ENCODE measurements at regions not wholly inside any gene's neighbourhood (a gene's known extent, or its start where the extent isn't known, plus 50 kb on each side); places are given as distances from the start of the nearest gene placed in this dataset.
"Not testable (repeated sequence)": the region's sequence is repeated elsewhere in the genome, so short reads cannot be mapped to it uniquely, and the experiment has no call there.

GRCh38 chr1:240722788-240723187 is 110.8 kb upstream of the GREM2 start:
- no peak for DNase-seq

GRCh38 chr1:240720976-240721375 is 109.0 kb upstream of the GREM2 start:
- DNase-seq: no peak

- no peak for DNase-seq
Measured at GRCh38 chr1:240719953-240720700, 108.2 kb upstream of the GREM2 start.

GRCh38 chr1:240716538-240716937 is 104.6 kb upstream of the GREM2 start:
- DNase-seq: not testable (repeated sequence)

GRCh38 chr1:240714568-240715292 is 102.8 kb upstream of the GREM2 start:
- DNase-seq: no peak

GRCh38 chr1:240712014-240712731 is 100.2 kb upstream of the GREM2 start:
- DNase-seq: no peak

- DNase-seq: no peak
Measured at GRCh38 chr1:240711020-240711419, 99.1 kb upstream of the GREM2 start.

GRCh38 chr1:240709676-240710075 is 97.7 kb upstream of the GREM2 start:
- DNase-seq: no peak

- no peak for DNase-seq
Measured at GRCh38 chr1:240706150-240706935, 94.4 kb upstream of the GREM2 start.

- DNase-seq: no peak
Measured at GRCh38 chr1:240705579-240705978, 93.6 kb upstream of the GREM2 start.

- DNase-seq: no peak
Measured at GRCh38 chr1:240701412-240701811, 89.5 kb upstream of the GREM2 start.

GRCh38 chr1:240695416-240695815 is 83.5 kb upstream of the GREM2 start:
- DNase-seq: no peak

- no peak for DNase-seq
Measured at GRCh38 chr1:240693844-240694243, 81.9 kb upstream of the GREM2 start.

GRCh38 chr1:240693036-240693435 is 81.1 kb upstream of the GREM2 start:
- no peak for DNase-seq

GRCh38 chr1:240691909-240692705 is 80.2 kb upstream of the GREM2 start:
- peak; percentile 1 to 4 for DNase-seq

- no peak for DNase-seq
Measured at GRCh38 chr1:240691501-240691900, 79.5 kb upstream of the GREM2 start.

- DNase-seq: no peak
Measured at GRCh38 chr1:240687820-240688219, 75.9 kb upstream of the GREM2 start.

- no peak for DNase-seq
Measured at GRCh38 chr1:240683576-240683975, 71.6 kb upstream of the GREM2 start.

- no peak for DNase-seq
Measured at GRCh38 chr1:240682859-240683242, 70.9 kb upstream of the GREM2 start.

GRCh38 chr1:240682166-240682858 is 70.4 kb upstream of the GREM2 start:
- DNase-seq: no peak

GRCh38 chr1:240672132-240672811 is 60.3 kb upstream of the GREM2 start:
- no peak for DNase-seq

Data from activated CD4-positive, alpha-beta T cell treated with anti-CD3 and anti-CD28 coated beads for 4 hours (primary cell).